ENCODE measurements at regions not wholly inside any gene's neighbourhood (a gene's known extent, or its start where the extent isn't known, plus 50 kb on each side); places are given as distances from the start of the nearest gene placed in this dataset.

- no peak for TF ChIP-seq JUNB (IDR thresholded peaks at IDR 0.05; ENCODE audit: unreplicated experiment)
- TF ChIP-seq, protein P1, sequence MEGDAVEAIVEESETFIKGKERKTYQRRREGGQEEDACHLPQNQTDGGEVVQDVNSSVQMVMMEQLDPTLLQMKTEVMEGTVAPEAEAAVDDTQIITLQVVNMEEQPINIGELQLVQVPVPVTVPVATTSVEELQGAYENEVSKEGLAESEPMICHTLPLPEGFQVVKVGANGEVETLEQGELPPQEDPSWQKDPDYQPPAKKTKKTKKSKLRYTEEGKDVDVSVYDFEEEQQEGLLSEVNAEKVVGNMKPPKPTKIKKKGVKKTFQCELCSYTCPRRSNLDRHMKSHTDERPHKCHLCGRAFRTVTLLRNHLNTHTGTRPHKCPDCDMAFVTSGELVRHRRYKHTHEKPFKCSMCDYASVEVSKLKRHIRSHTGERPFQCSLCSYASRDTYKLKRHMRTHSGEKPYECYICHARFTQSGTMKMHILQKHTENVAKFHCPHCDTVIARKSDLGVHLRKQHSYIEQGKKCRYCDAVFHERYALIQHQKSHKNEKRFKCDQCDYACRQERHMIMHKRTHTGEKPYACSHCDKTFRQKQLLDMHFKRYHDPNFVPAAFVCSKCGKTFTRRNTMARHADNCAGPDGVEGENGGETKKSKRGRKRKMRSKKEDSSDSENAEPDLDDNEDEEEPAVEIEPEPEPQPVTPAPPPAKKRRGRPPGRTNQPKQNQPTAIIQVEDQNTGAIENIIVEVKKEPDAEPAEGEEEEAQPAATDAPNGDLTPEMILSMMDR (conservative IDR thresholded peaks at IDR 0.05; ENCODE audit: low read depth in 2 of 2): no peak
- no peak for TF ChIP-seq EZH2 (IDR thresholded peaks at IDR 0.05; ENCODE audit: low read depth, unreplicated experiment)
- TF ChIP-seq, protein P2, sequence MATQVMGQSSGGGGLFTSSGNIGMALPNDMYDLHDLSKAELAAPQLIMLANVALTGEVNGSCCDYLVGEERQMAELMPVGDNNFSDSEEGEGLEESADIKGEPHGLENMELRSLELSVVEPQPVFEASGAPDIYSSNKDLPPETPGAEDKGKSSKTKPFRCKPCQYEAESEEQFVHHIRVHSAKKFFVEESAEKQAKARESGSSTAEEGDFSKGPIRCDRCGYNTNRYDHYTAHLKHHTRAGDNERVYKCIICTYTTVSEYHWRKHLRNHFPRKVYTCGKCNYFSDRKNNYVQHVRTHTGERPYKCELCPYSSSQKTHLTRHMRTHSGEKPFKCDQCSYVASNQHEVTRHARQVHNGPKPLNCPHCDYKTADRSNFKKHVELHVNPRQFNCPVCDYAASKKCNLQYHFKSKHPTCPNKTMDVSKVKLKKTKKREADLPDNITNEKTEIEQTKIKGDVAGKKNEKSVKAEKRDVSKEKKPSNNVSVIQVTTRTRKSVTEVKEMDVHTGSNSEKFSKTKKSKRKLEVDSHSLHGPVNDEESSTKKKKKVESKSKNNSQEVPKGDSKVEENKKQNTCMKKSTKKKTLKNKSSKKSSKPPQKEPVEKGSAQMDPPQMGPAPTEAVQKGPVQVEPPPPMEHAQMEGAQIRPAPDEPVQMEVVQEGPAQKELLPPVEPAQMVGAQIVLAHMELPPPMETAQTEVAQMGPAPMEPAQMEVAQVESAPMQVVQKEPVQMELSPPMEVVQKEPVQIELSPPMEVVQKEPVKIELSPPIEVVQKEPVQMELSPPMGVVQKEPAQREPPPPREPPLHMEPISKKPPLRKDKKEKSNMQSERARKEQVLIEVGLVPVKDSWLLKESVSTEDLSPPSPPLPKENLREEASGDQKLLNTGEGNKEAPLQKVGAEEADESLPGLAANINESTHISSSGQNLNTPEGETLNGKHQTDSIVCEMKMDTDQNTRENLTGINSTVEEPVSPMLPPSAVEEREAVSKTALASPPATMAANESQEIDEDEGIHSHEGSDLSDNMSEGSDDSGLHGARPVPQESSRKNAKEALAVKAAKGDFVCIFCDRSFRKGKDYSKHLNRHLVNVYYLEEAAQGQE (IDR thresholded peaks at IDR 0.05; ENCODE audit: unreplicated experiment): no peak
- no peak for TF ChIP-seq CREB1 (CRISPR knock-in tag; IDR thresholded peaks at IDR 0.05; ENCODE audit: low read depth)
- no peak for TF ChIP-seq POLR2AphosphoS5 (IDR thresholded peaks at IDR 0.05; ENCODE audit: low read depth)
- TF ChIP-seq STAT1 (IDR thresholded peaks at IDR 0.05; ENCODE audit: unreplicated experiment): no peak
- no peak for TF ChIP-seq NANOG (IDR thresholded peaks at IDR 0.05; ENCODE audit: borderline replicate concordance)
- TF ChIP-seq EZH2phosphoT487 (IDR thresholded peaks at IDR 0.05; ENCODE audit: unreplicated experiment): no peak
Measured at GRCh38 chr9:108103046-108103693, 613.6 kb upstream of the KLF4 start.

All from GM23338 (cell line).